Ishikawa (cell line): ENCODE measurements at regions not wholly inside any gene's neighbourhood (a gene's known extent, or its start where the extent isn't known, plus 50 kb on each side); places are given as distances from the start of the nearest gene placed in this dataset.

Source experiments
- EGR1 ChIP-seq: IDR thresholded peaks from 2 replicates; pipeline ENCODE4 v1.6.1; 2012
- FOXM1 ChIP-seq: IDR thresholded peaks from 2 replicates; pipeline ENCODE4 v1.6.1; 2012; ENCODE audit warnings: low read depth, borderline replicate concordance
- NFIC ChIP-seq: IDR thresholded peaks from 2 replicates; pipeline ENCODE4 v1.6.1; 2012
- RAD21 ChIP-seq: IDR thresholded peaks from 2 replicates; pipeline ENCODE4 v1.6.1; 2012; ENCODE audit warnings: low read depth
- TAF1 ChIP-seq: IDR thresholded peaks from 2 replicates; pipeline ENCODE4 v1.6.1; 2012; ENCODE audit warnings: low read depth, mild to moderate bottlenecking
- TCF12 ChIP-seq: IDR thresholded peaks from 2 replicates; pipeline ENCODE4 v1.6.1; 2012; ENCODE audit warnings: low read depth

DNA sequence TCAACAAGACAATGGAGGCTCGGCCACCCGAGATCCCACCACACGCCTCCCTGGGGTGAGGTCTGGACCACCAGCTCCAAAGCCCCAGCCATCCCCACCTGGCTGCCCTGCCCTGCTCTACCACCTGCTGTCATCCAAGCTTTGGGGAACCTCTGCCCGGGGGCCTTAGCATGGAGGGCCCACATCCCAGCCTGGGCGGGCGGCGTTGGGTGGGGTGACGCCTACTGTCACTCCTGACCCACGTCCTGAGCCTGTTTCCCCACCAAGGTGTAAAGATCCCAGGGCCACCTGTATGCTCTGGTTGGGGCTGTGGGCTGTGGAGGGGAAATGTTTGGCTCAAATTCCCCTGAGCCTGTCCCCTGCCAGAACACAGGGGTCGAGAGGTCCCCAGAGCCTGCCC is 437.6 kb downstream of the EIPR1 start:
- no peak for TF ChIP-seq RAD21
- TF ChIP-seq TCF12, result no peak
- TF ChIP-seq NFIC, result no peak
- no peak for TF ChIP-seq TAF1
- no peak for TF ChIP-seq FOXM1
- no peak for TF ChIP-seq EGR1
